Adrenal gland (tissue), 5 donors: ENCODE measurements at regions not wholly inside any gene's neighbourhood (a gene's known extent, or its start where the extent isn't known, plus 50 kb on each side); places are given as distances from the start of the nearest gene placed in this dataset.

Experiments
- POLR2A ChIP-seq, 2 donors: fragments of 450-650 bp; IDR thresholded peaks; one replicate each; pipeline ENCODE4 v1.6.1; 2017; ENCODE audit warnings: antibody characterized with exemption in 2 of 2, mild to moderate bottlenecking in 2 of 2, moderate library complexity in 1 of 2
- TF ChIP-seq, protein P1 (sequence below), 6 experiments: fragments of 450-650 bp in 4 of 6; fragments of 200-600 bp in 2 of 6; sonication (generic) in 1 of 6; IDR thresholded peaks; 1 replicate in 5 of 6; 2 replicates in 1 of 6; pipeline versions ENCODE4 v1.5.1 to v1.8.0; 2016 to 2021; ENCODE audit warnings: antibody characterized with exemption in 6 of 6, mild to moderate bottlenecking in 2 of 6, moderate library complexity in 1 of 6
- donor health status: DM: no; HTN: no; CAD: no.

DNA sequence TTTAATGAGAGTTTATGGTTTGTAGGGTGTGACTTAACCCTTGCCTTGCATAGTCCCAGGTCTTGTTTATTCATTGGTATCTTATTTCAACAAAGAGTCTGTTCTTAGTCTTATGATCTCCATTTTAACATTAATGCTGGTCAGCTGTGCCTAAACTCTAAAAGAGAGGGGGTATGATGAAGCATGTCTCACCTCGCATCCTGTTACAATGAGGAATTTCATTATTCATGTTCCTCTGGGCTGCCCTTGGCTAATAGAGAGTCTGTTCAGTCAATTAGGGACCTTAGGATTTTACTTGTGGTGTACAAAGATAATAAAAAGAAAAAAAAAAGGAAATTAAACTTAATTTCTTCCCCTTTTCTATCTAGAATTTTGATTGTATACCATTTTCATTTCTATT lies 831.9 kb upstream of the CDH2 start:
- TF ChIP-seq, protein P1, sequence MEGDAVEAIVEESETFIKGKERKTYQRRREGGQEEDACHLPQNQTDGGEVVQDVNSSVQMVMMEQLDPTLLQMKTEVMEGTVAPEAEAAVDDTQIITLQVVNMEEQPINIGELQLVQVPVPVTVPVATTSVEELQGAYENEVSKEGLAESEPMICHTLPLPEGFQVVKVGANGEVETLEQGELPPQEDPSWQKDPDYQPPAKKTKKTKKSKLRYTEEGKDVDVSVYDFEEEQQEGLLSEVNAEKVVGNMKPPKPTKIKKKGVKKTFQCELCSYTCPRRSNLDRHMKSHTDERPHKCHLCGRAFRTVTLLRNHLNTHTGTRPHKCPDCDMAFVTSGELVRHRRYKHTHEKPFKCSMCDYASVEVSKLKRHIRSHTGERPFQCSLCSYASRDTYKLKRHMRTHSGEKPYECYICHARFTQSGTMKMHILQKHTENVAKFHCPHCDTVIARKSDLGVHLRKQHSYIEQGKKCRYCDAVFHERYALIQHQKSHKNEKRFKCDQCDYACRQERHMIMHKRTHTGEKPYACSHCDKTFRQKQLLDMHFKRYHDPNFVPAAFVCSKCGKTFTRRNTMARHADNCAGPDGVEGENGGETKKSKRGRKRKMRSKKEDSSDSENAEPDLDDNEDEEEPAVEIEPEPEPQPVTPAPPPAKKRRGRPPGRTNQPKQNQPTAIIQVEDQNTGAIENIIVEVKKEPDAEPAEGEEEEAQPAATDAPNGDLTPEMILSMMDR (IDR thresholded peaks at IDR 0.05): no peak
- TF ChIP-seq POLR2A (IDR thresholded peaks at IDR 0.05): no peak
